Fibroblast of the aortic adventitia (primary cell): ENCODE measurements at regions not wholly inside any gene's neighbourhood (a gene's known extent, or its start where the extent isn't known, plus 50 kb on each side); places are given as distances from the start of the nearest gene placed in this dataset.
A peak's percentile ranks its signal among the peaks of the same experiment; 100 is the strongest.
"Not testable (repeated sequence)": the region's sequence is repeated elsewhere in the genome, so short reads cannot be mapped to it uniquely, and the experiment has no call there.

Source experiments
- DNase-seq: peaks from one replicate; pipeline ENCODE4 v3.0.0-alpha.2; 2010; ENCODE audit warnings: low read depth
- H3K4me3 ChIP-seq: 2 replicates; pipeline ENCODE4 v1.5.1; 2011; ENCODE audit warnings: low read depth, mild to moderate bottlenecking, control low read depth, low read length, moderate library complexity
- CTCF ChIP-seq: IDR thresholded peaks from 2 replicates; pipeline ENCODE4 v1.5.1; 2011; ENCODE audit warnings: mild to moderate bottlenecking, low read length, control low read depth, inconsistent platforms; ENCODE audit not compliant: insufficient read depth

- TF ChIP-seq CTCF = no peak
- H3K4me3 ChIP-seq = no peak overlapping the region
- DNase-seq = no peak
These were observed 111.6 kb downstream of the MIAT start for GRCh38 chr22:26768952-26769351.

GRCh38 chr22:26769663-26770062 is 112.3 kb downstream of the MIAT start:
- DNase-seq = no peak
- no peak for TF ChIP-seq CTCF
- H3K4me3 ChIP-seq = no peak overlapping the region

- peak; percentile 57 for DNase-seq
- TF ChIP-seq CTCF = no peak
- no peak overlapping the region for H3K4me3 ChIP-seq
These were observed 113.2 kb downstream of the MIAT start for GRCh38 chr22:26770624-26771023.

- not testable (repeated sequence) for H3K4me3 ChIP-seq, DNase-seq
These were observed 115.7 kb downstream of the MIAT start for GRCh38 chr22:26773054-26773453.

GRCh38 chr22:26775394-26775793 is 118.0 kb downstream of the MIAT start:
- no peak overlapping the region for H3K4me3 ChIP-seq
- TF ChIP-seq CTCF = no peak
- DNase-seq = no peak

- peak; percentile 60 for DNase-seq
- no peak for TF ChIP-seq CTCF
- H3K4me3 ChIP-seq = no peak overlapping the region
These were observed 119.9 kb downstream of the MIAT start for GRCh38 chr22:26777156-26777801.

GRCh38 chr22:26778372-26778771 is 121.0 kb downstream of the MIAT start:
- TF ChIP-seq CTCF = no peak
- no peak overlapping the region for H3K4me3 ChIP-seq
- DNase-seq = no peak
